K562 (cell line): ENCODE measurements at regions not wholly inside any gene's neighbourhood (a gene's known extent, or its start where the extent isn't known, plus 50 kb on each side); places are given as distances from the start of the nearest gene placed in this dataset.
A peak's percentile ranks its signal among the peaks of the same experiment; 100 is the strongest.

Source experiments
- ATAC-seq: fragments of 200-7000 bp; cut with Tn5 transposase; 3 replicates; pipeline ENCODE4 v1.9.1; 2020; ENCODE audit warnings: moderate library complexity
- BruUV-seq: library from RNA; stranded (reverse); fragments of 400-500 nt; replicated peaks from 2 replicates; lab custom pipeline; 2021; lab: Mats Ljungman, UMichigan
- CTCF ChIA-PET: fragments of 300-600 bp; formaldehyde crosslinking; extraction: SDS; loops from one replicate; lab custom pipeline; 2021; ENCODE audit warnings: low intra/inter-chr PET ratio; lab: Yijun Ruan, JAX
- POLR2A ChIA-PET: fragments of 300-600, 350-650 bp; sonication (Branson Sonifier 250); formaldehyde crosslinking; extraction: SDS; loops from one replicate; lab custom pipeline; 2021; ENCODE audit warnings: antibody characterized with exemption, inconsistent platforms; lab: Yijun Ruan, JAX
- DNase-seq, 4 experiments: peaks; one replicate each; pipeline versions ENCODE4 v3.0.0 to v3.0.0-alpha.2; 2011 to 2018; ENCODE audit warnings: low spot score in 3 of 4, mixed read lengths in 3 of 4; ENCODE audit errors: extremely low read depth in 1 of 4
- FAIRE-seq: peaks from 2 replicates; lab custom pipeline; 2011; peaks lifted over from hg19 to GRCh38; lab: Jason Lieb, UNC
- H2AFZ ChIP-seq: 2 replicates; pipeline ENCODE4 v1.6.0; 2011; ENCODE audit warnings: low read depth, low read length, control low read depth, inconsistent platforms
- H3K27ac ChIP-seq: fragments of 200-600 bp; 3 replicates; pipeline ENCODE4 v1.8.0; 2011; ENCODE audit warnings: low read depth, mild to moderate bottlenecking, control low read depth, inconsistent platforms, low read length, moderate library complexity, mixed read lengths; ENCODE audit errors: extremely low read depth
- H3K27me3 ChIP-seq, 2 experiments: fragments of 300-600 bp in 1 of 2; 2 replicates in 1 of 2; 3 replicates in 1 of 2; pipeline versions ENCODE4 v1.6.0 to v1.8.0; 2011; ENCODE audit warnings: inconsistent platforms in 2 of 2, low read length in 2 of 2, mild to moderate bottlenecking in 1 of 2, mixed read lengths in 1 of 2, moderate library complexity in 1 of 2; ENCODE audit not compliant: control insufficient read depth in 2 of 2, insufficient read depth in 2 of 2
- H3K36me3 ChIP-seq: fragments of 300-600 bp; 3 replicates; pipeline ENCODE4 v1.8.0; 2011; ENCODE audit warnings: mild to moderate bottlenecking, low read length, inconsistent platforms; ENCODE audit not compliant: control insufficient read depth, insufficient read depth
- H3K4me1 ChIP-seq, 2 experiments: fragments of 200-600 bp in 1 of 2; replicated peaks in 1 of 2; 2 replicates in 1 of 2; 3 replicates in 1 of 2; pipeline versions ENCODE4 v1.5.1 to v1.8.0; 2011; ENCODE audit warnings: inconsistent platforms in 2 of 2, low read length in 2 of 2, mild to moderate bottlenecking in 1 of 2, mixed read lengths in 1 of 2, moderate library complexity in 1 of 2; ENCODE audit not compliant: control insufficient read depth in 2 of 2, insufficient read depth in 2 of 2
- H3K4me2 ChIP-seq: 2 replicates; pipeline ENCODE4 v1.6.1; 2011; ENCODE audit warnings: low read length, control low read depth, inconsistent platforms, mixed read lengths; ENCODE audit not compliant: insufficient read depth
- H3K4me3 ChIP-seq: fragments of 200-600 bp; sonication (generic), shearing (Covaris generic); 2 replicates; pipeline ENCODE4 v1.5.1; 2016; ENCODE audit warnings: control low read depth, inconsistent platforms
- H3K79me2 ChIP-seq: fragments of 200-600 bp; 3 replicates; pipeline ENCODE4 v1.8.0; 2011; ENCODE audit warnings: low read length, inconsistent platforms; ENCODE audit not compliant: control insufficient read depth, insufficient read depth
- H3K9ac ChIP-seq, 2 experiments: 2 replicates each; pipeline versions ENCODE4 v1.6.0 to v1.6.1; 2011; ENCODE audit warnings: low read depth in 2 of 2, low read length in 2 of 2, control low read depth in 1 of 2, inconsistent platforms in 1 of 2, mild to moderate bottlenecking in 1 of 2, mixed read lengths in 1 of 2; ENCODE audit not compliant: insufficient read depth in 1 of 2
- H3K9me1 ChIP-seq: one replicate; pipeline ENCODE4 v1.6.0; 2011; ENCODE audit warnings: inconsistent platforms, mild to moderate bottlenecking, low read length, moderate library complexity; ENCODE audit not compliant: control insufficient read depth, insufficient read depth
- H3K9me3 ChIP-seq: replicated peaks from 2 replicates; pipeline ENCODE4 v1.5.1; 2011; ENCODE audit warnings: low read depth, low read length, inconsistent platforms; ENCODE audit not compliant: control insufficient read depth, insufficient read depth
- H4K20me1 ChIP-seq: replicated peaks from 2 replicates; pipeline ENCODE4 v1.6.1; 2011; ENCODE audit warnings: low read length, inconsistent platforms, mixed read lengths; ENCODE audit not compliant: control insufficient read depth, insufficient read depth
- KDM5B ChIP-seq: fragments of 200-600 bp; sonication (generic); IDR thresholded peaks from 2 replicates; pipeline ENCODE4 v1.6.1; 2012; ENCODE audit warnings: low read depth, mild to moderate bottlenecking, moderate library complexity, low read length, control low read depth, inconsistent platforms; ENCODE audit not compliant: insufficient replicate concordance
- SMARCA4 ChIP-seq: fragments of 450-650 bp; IDR thresholded peaks from 2 replicates; pipeline ENCODE4 v1.6.1; 2016
- SREBF2 ChIP-seq: sonication (generic); formaldehyde crosslinking; IDR thresholded peaks from 2 replicates; pipeline ENCODE4 v1.4.0; 2020; ENCODE audit warnings: mild to moderate bottlenecking, missing genetic modification reagents
- USF2 ChIP-seq: sonication (generic); formaldehyde crosslinking; IDR thresholded peaks from 2 replicates; pipeline ENCODE4 v1.5.0; 2020; ENCODE audit warnings: missing genetic modification reagents
- ZNF224 ChIP-seq: sonication (generic); formaldehyde crosslinking; IDR thresholded peaks from 2 replicates; pipeline ENCODE4 v1.8.0; 2022; ENCODE audit warnings: mild to moderate bottlenecking, missing genetic modification reagents
- WGBS: fragments of 100-300 bp; shearing (Covaris generic); methylation state at CpG from one replicate; pipeline ENCODE4 v1.1.6; 2016; ENCODE audit warnings: low coverage, mixed read lengths; ENCODE audit not compliant: insufficient coverage; ENCODE audit errors: missing lambda C conversion rate; 5-methylcytosine and 5-hydroxymethylcytosine counted together
- in situ Hi-C: fragments of 300-500 bp; cut with MboI; formaldehyde crosslinking; loops from 4 replicates; pipeline ENCODE4 v1.15.0; 2018; ENCODE audit warnings: inconsistent platforms, mixed read lengths
- intact Hi-C: fragments of 100-400 bp; cut with micrococcal nuclease; formaldehyde crosslinking; loops from 2 replicates; pipeline ENCODE4 v1.14.2; 2022

GRCh38 chr9:129239946-129240490 lies 62.0 kb upstream of the IER5L start:
- no TSS peak for BruUV-seq
- H3K27ac ChIP-seq, result no peak overlapping the region
- in situ Hi-C loops (no loop called here), intact Hi-C loops (no loop called here)
- no peak for TF ChIP-seq ZNF224
- TF ChIP-seq USF2 (CRISPR knock-in tag), result no peak
- no peak for TF ChIP-seq KDM5B
- TF ChIP-seq SREBF2 (CRISPR knock-in tag), result no peak
- TF ChIP-seq SMARCA4, result no peak
- no peak for ATAC-seq
- peak overlapping the region; percentile 70; the same call in 1 of the 2 replicates for H2AFZ ChIP-seq
- H3K79me2 ChIP-seq, result no peaks in the 10 kb centered on the region
- CTCF ChIA-PET, result no interaction called here
- no peak overlapping the region for H3K4me2 ChIP-seq
- POLR2A ChIA-PET, result interaction anchor here (0.8 kb wide), 1 partner anchor 346 kb away, joined by 3 read pairs; no protein-coding TSS in a partner anchor
- peaks cover 9 to 17% of the 10 kb centered on the region in 2 experiments; a peak in 4 of 5 replicates for H3K4me1 ChIP-seq
- H3K4me3 ChIP-seq, result no peak overlapping the region
- peak; percentile 54 for FAIRE-seq
- H3K27me3 ChIP-seq, result no peaks in the 10 kb centered on the region
- H3K9me3 ChIP-seq, result no peaks in the 10 kb centered on the region
- DNase-seq, result no peak
- H3K9me1 ChIP-seq, result no peaks in the 10 kb centered on the region
- 0 out of 4 replicates have a peak overlapping the region, but pooled peaks of 1 of the 2 experiments have one; percentile 31 for H3K9ac ChIP-seq
- WGBS, result 58% methylated on average over 10 of the region's 10 CpGs
- no peaks in the 10 kb centered on the region for H3K36me3 ChIP-seq
- H4K20me1 ChIP-seq, result no peaks in the 10 kb centered on the region
